Memory B cell (primary cell): ENCODE measurements at regions not wholly inside any gene's neighbourhood (a gene's known extent, or its start where the extent isn't known, plus 50 kb on each side); places are given as distances from the start of the nearest gene placed in this dataset.

ENCODE experiments used
- ATAC-seq: fragments of 150-1000 bp; cut with Tn5 transposase; 2 replicates; pipeline ENCODE4 v1.10.0; 2021; ENCODE audit warnings: low read depth, mild to moderate bottlenecking, moderate library complexity
- DNase-seq, 2 donors: peaks; one replicate each; pipeline ENCODE4 v3.0.0; 2022; ENCODE audit warnings: low spot score in 2 of 2
- H3K27ac Mint-ChIP-seq: one replicate; pipeline ENCODE4 v1.8.0; 2022; ENCODE audit warnings: mild to moderate bottlenecking, moderate library complexity, mixed read lengths
- H3K27me3 Mint-ChIP-seq: one replicate; pipeline ENCODE4 v1.8.0; 2022; ENCODE audit warnings: mixed read lengths
- H3K36me3 Mint-ChIP-seq: one replicate; pipeline ENCODE4 v1.8.0; 2022; ENCODE audit warnings: mild to moderate bottlenecking, mixed read lengths
- H3K4me1 Mint-ChIP-seq: one replicate; pipeline ENCODE4 v1.8.0; 2022; ENCODE audit warnings: mixed read lengths
- H3K4me3 Mint-ChIP-seq: one replicate; pipeline ENCODE4 v1.8.0; 2022; ENCODE audit warnings: mild to moderate bottlenecking, moderate library complexity, mixed read lengths
- H3K9me3 Mint-ChIP-seq: one replicate; pipeline ENCODE4 v1.8.0; 2022; ENCODE audit warnings: mixed read lengths

- Mint-ChIP-seq H3K27me3 (peaks cover 2% of the 10 kb centered on the region), H3K9me3 (peaks cover 5% of the 10 kb centered on the region), H3K27ac (no peak overlapping the region), H3K4me3 (no peak overlapping the region), H3K4me1 (no peaks in the 10 kb centered on the region), H3K36me3 (no peaks in the 10 kb centered on the region)
- DNase-seq: no peak
- no peak for ATAC-seq
These were observed 119.1 kb upstream of the EGLN3 start for GRCh38 chr14:34069854-34070582.

GRCh38 chr14:34067587-34067986, 116.7 kb upstream of the EGLN3 start:
- no peak overlapping the region for H3K27ac Mint-ChIP-seq
- H3K9me3 Mint-ChIP-seq: peaks cover 4% of the 10 kb centered on the region
- no peak for ATAC-seq

GRCh38 chr14:34065690-34066391, 115.0 kb upstream of the EGLN3 start:
- DNase-seq: no peak
- ATAC-seq: no peak
- peaks cover 5% of the 10 kb centered on the region for H3K9me3 Mint-ChIP-seq
- H3K27ac Mint-ChIP-seq: no peak overlapping the region
- H3K27me3 Mint-ChIP-seq: peaks cover 6% of the 10 kb centered on the region
- H3K36me3 Mint-ChIP-seq: no peaks in the 10 kb centered on the region
- peaks cover 2% of the 10 kb centered on the region for H3K4me1 Mint-ChIP-seq
- H3K4me3 Mint-ChIP-seq: no peak overlapping the region

More at GRCh38 chr14:34067587-34067986, 116.7 kb upstream of the EGLN3 start:
- H3K4me1 Mint-ChIP-seq: no peaks in the 10 kb centered on the region
- H3K27me3 Mint-ChIP-seq: peaks cover 2% of the 10 kb centered on the region
- H3K4me3 Mint-ChIP-seq: no peak overlapping the region
- no peak for DNase-seq
- H3K36me3 Mint-ChIP-seq: no peaks in the 10 kb centered on the region

- Mint-ChIP-seq H3K27ac (no peak overlapping the region), H3K4me3 (no peak overlapping the region)
- no peak for ATAC-seq
These were observed 114.4 kb upstream of the EGLN3 start for GRCh38 chr14:34065236-34065635.

GRCh38 chr14:34064349-34064748, 113.5 kb upstream of the EGLN3 start:
- H3K27ac Mint-ChIP-seq: no peak overlapping the region
- ATAC-seq (no peak), DNase-seq (no peak)
- H3K36me3 Mint-ChIP-seq: no peaks in the 10 kb centered on the region
- H3K4me3 Mint-ChIP-seq: no peak overlapping the region
- H3K4me1 Mint-ChIP-seq: peaks cover 5% of the 10 kb centered on the region
- peaks cover 5% of the 10 kb centered on the region for H3K9me3 Mint-ChIP-seq
- peaks cover 9% of the 10 kb centered on the region for H3K27me3 Mint-ChIP-seq

More at GRCh38 chr14:34065236-34065635, 114.4 kb upstream of the EGLN3 start:
- Mint-ChIP-seq H3K27me3 (peaks cover 9% of the 10 kb centered on the region), H3K9me3 (peaks cover 5% of the 10 kb centered on the region), H3K36me3 (no peaks in the 10 kb centered on the region), H3K4me1 (peaks cover 5% of the 10 kb centered on the region)
- DNase-seq: no peak

- H3K4me3 Mint-ChIP-seq: no peak overlapping the region
- no peak for ATAC-seq
These were observed 112.7 kb upstream of the EGLN3 start for GRCh38 chr14:34063470-34064164.

GRCh38 chr14:34063042-34063441, 112.2 kb upstream of the EGLN3 start:
- DNase-seq (no peak), ATAC-seq (no peak)
- H3K36me3 Mint-ChIP-seq: no peaks in the 10 kb centered on the region
- H3K4me1 Mint-ChIP-seq: peaks cover 5% of the 10 kb centered on the region
- H3K27ac Mint-ChIP-seq: no peak overlapping the region
- H3K4me3 Mint-ChIP-seq: no peak overlapping the region
- peaks cover 6% of the 10 kb centered on the region for H3K27me3 Mint-ChIP-seq
- H3K9me3 Mint-ChIP-seq: peaks cover 3% of the 10 kb centered on the region

More at GRCh38 chr14:34063470-34064164, 112.7 kb upstream of the EGLN3 start:
- Mint-ChIP-seq H3K27me3 (peaks cover 9% of the 10 kb centered on the region), H3K4me1 (peaks cover 5% of the 10 kb centered on the region), H3K9me3 (peaks cover 5% of the 10 kb centered on the region), H3K27ac (no peak overlapping the region), H3K36me3 (no peaks in the 10 kb centered on the region)
- DNase-seq: no peak

- DNase-seq (no peak), ATAC-seq (no peak)
- H3K9me3 Mint-ChIP-seq: peaks cover 2% of the 10 kb centered on the region
- no peak overlapping the region for H3K4me3 Mint-ChIP-seq
- no peak overlapping the region for H3K27ac Mint-ChIP-seq
- H3K4me1 Mint-ChIP-seq: peaks cover 5% of the 10 kb centered on the region
- peaks cover 6% of the 10 kb centered on the region for H3K27me3 Mint-ChIP-seq
- H3K36me3 Mint-ChIP-seq: no peaks in the 10 kb centered on the region
These were observed 111.6 kb upstream of the EGLN3 start for GRCh38 chr14:34062353-34062973.

GRCh38 chr14:34060651-34060999, 109.8 kb upstream of the EGLN3 start:
- Mint-ChIP-seq H3K27me3 (peaks cover 6% of the 10 kb centered on the region), H3K4me3 (peak overlapping the region; percentile 72), H3K9me3 (peaks cover 1% of the 10 kb centered on the region), H3K36me3 (no peaks in the 10 kb centered on the region), H3K4me1 (peaks cover 5% of the 10 kb centered on the region), H3K27ac (no peak overlapping the region)
- no peak for DNase-seq
- ATAC-seq: no peak

- no peak overlapping the region for H3K27ac Mint-ChIP-seq
- H3K36me3 Mint-ChIP-seq: no peaks in the 10 kb centered on the region
- no peak for DNase-seq
- peaks cover 1% of the 10 kb centered on the region for H3K9me3 Mint-ChIP-seq
- peak overlapping the region; percentile 72 for H3K4me3 Mint-ChIP-seq
- H3K27me3 Mint-ChIP-seq: peaks cover 6% of the 10 kb centered on the region
- H3K4me1 Mint-ChIP-seq: peaks cover 5% of the 10 kb centered on the region
- ATAC-seq: no peak
These were observed 109.2 kb upstream of the EGLN3 start for GRCh38 chr14:34059925-34060650.

GRCh38 chr14:34059037-34059924, 108.4 kb upstream of the EGLN3 start:
- Mint-ChIP-seq H3K4me1 (peaks cover 5% of the 10 kb centered on the region), H3K4me3 (peak overlapping the region; percentile 2), H3K27me3 (peaks cover 6% of the 10 kb centered on the region), H3K36me3 (no peaks in the 10 kb centered on the region), H3K27ac (no peak overlapping the region), H3K9me3 (peaks cover 1% of the 10 kb centered on the region)
- DNase-seq (no peak), ATAC-seq (no peak)

- Mint-ChIP-seq H3K27me3 (peaks cover 13% of the 10 kb centered on the region), H3K4me3 (no peak overlapping the region), H3K27ac (no peak overlapping the region), H3K36me3 (no peaks in the 10 kb centered on the region), H3K9me3 (peaks cover 1% of the 10 kb centered on the region), H3K4me1 (peaks cover 5% of the 10 kb centered on the region)
- no peak for ATAC-seq
- no peak for DNase-seq
These were observed 107.6 kb upstream of the EGLN3 start for GRCh38 chr14:34058510-34058909.

GRCh38 chr14:34056046-34056445, 105.2 kb upstream of the EGLN3 start:
- ATAC-seq (no peak), DNase-seq (no peak)
- Mint-ChIP-seq H3K27me3 (peaks cover 11% of the 10 kb centered on the region), H3K27ac (no peak overlapping the region), H3K9me3 (peaks cover 1% of the 10 kb centered on the region), H3K4me1 (peaks cover 5% of the 10 kb centered on the region), H3K4me3 (no peak overlapping the region), H3K36me3 (no peaks in the 10 kb centered on the region)
